HG02610 (cell line): ENCODE measurements at regions not wholly inside any gene's neighbourhood (a gene's known extent, or its start where the extent isn't known, plus 50 kb on each side); places are given as distances from the start of the nearest gene placed in this dataset.

Source experiments
- ATAC-seq: cut with Tn5 transposase; IDR thresholded peaks from one replicate; pipeline ENCODE4 v1.9.1; 2021; ENCODE audit warnings: mild to moderate bottlenecking, moderate library complexity; ENCODE audit not compliant: unreplicated experiment

GRCh38 chr4:173793937-173794510 is 264.0 kb upstream of the HAND2 start:
- no peak for ATAC-seq

GRCh38 chr4:173782660-173783059 is 252.6 kb upstream of the HAND2 start:
- ATAC-seq, result no peak

GRCh38 chr4:173777921-173778320 is 247.9 kb upstream of the HAND2 start:
- no peak for ATAC-seq

GRCh38 chr4:173777421-173777820 is 247.4 kb upstream of the HAND2 start:
- ATAC-seq, result no peak

GRCh38 chr4:173769568-173769967 is 239.5 kb upstream of the HAND2 start:
- ATAC-seq, result no peak

- ATAC-seq, result no peak
Measured at GRCh38 chr4:173767650-173768049, 237.6 kb upstream of the HAND2 start.

GRCh38 chr4:173766171-173766600 is 236.2 kb upstream of the HAND2 start:
- ATAC-seq, result no peak

GRCh38 chr4:173765751-173766150 is 235.7 kb upstream of the HAND2 start:
- no peak for ATAC-seq

- ATAC-seq, result no peak
Measured at GRCh38 chr4:173763389-173763788, 233.4 kb upstream of the HAND2 start.

- ATAC-seq, result no peak
Measured at GRCh38 chr4:173761938-173762337, 231.9 kb upstream of the HAND2 start.

GRCh38 chr4:173761236-173761635 is 231.2 kb upstream of the HAND2 start:
- no peak for ATAC-seq

- no peak for ATAC-seq
Measured at GRCh38 chr4:173758132-173758531, 228.1 kb upstream of the HAND2 start.

GRCh38 chr4:173753408-173753807 is 223.4 kb upstream of the HAND2 start:
- ATAC-seq, result no peak

- no peak for ATAC-seq
Measured at GRCh38 chr4:173752610-173753230, 222.7 kb upstream of the HAND2 start.

GRCh38 chr4:173748353-173748752 is 218.3 kb upstream of the HAND2 start:
- ATAC-seq, result no peak

- ATAC-seq, result no peak
Measured at GRCh38 chr4:173747537-173748257, 217.7 kb upstream of the HAND2 start.

GRCh38 chr4:173746424-173746823 is 216.4 kb upstream of the HAND2 start:
- no peak for ATAC-seq

GRCh38 chr4:173745765-173746164 is 215.7 kb upstream of the HAND2 start:
- ATAC-seq, result no peak

- ATAC-seq, result no peak
Measured at GRCh38 chr4:173736840-173737239, 206.8 kb upstream of the HAND2 start.

- ATAC-seq, result no peak
Measured at GRCh38 chr4:173735585-173735984, 205.6 kb upstream of the HAND2 start.

- ATAC-seq, result no peak
Measured at GRCh38 chr4:173735049-173735448, 205.0 kb upstream of the HAND2 start.

GRCh38 chr4:173731257-173731656 is 201.2 kb upstream of the HAND2 start:
- ATAC-seq, result no peak
